ENCODE measurements at regions not wholly inside any gene's neighbourhood (a gene's known extent, or its start where the extent isn't known, plus 50 kb on each side); places are given as distances from the start of the nearest gene placed in this dataset.

DNA sequence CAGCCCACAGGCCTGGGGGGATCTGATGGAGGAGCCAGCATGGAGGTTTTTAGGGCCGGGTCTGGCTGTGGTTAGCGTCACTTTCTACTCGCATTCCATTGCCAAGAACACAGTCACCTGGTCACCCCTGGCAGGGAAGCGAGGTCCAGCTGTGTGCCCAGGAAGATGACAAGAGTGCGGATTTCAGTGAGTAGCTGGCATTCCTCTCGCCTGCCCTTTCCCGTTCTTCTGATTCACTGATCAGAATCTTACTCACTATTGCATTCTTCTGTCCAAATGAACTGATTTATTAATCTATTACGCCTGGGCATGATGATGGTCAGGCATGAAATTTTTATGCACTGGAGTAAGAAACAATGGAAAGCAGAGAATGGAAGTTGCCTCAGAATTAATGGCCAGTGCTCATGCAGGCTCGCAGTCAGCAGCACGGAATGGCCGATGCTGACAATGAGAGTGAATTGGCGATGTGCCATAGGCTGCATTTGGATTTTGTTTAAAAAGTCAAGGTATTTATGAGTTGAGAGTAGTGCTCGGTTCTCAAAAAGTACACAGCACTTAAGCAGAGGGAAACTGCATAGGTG, 76.4 kb upstream of the MGAT5 start:
- TF ChIP-seq CTCF (IDR thresholded peaks at IDR 0.05) (no peak), ZFX (IDR thresholded peaks at IDR 0.05; ENCODE audit: borderline replicate concordance) (no peak)

Measured in 22Rv1 (cell line).